OCI-LY1 (cell line): ENCODE measurements at regions not wholly inside any gene's neighbourhood (a gene's known extent, or its start where the extent isn't known, plus 50 kb on each side); places are given as distances from the start of the nearest gene placed in this dataset.

ENCODE experiments used
- H2AFZ ChIP-seq: fragments of 200-600 bp; sonication (generic), shearing (Covaris generic); 2 replicates; pipeline ENCODE4 v1.6.0; 2014; ENCODE audit warnings: antibody characterized with exemption, mild to moderate bottlenecking, low read length
- H3F3A ChIP-seq: fragments of 200-600 bp; sonication (generic), shearing (Covaris generic); 2 replicates; pipeline ENCODE4 v1.6.0; 2014; ENCODE audit warnings: mild to moderate bottlenecking, antibody characterized with exemption, low read length, moderate library complexity; ENCODE audit not compliant: insufficient read depth
- H3K27ac ChIP-seq: fragments of 200-600 bp; sonication (generic); 2 replicates; pipeline ENCODE4 v1.5.1; 2014; ENCODE audit warnings: low read length, mixed run types, mild to moderate bottlenecking, low read depth; ENCODE audit not compliant: poor library complexity, severe bottlenecking
- H3K27me3 ChIP-seq: fragments of 200-600 bp; sonication (generic); 2 replicates; pipeline ENCODE4 v1.6.0; 2014; ENCODE audit warnings: antibody characterized with exemption, mild to moderate bottlenecking, low read length, moderate library complexity; ENCODE audit not compliant: insufficient read depth
- H3K36me3 ChIP-seq: fragments of 200-600 bp; sonication (generic); 2 replicates; pipeline ENCODE4 v1.6.1; 2014; ENCODE audit warnings: mild to moderate bottlenecking, antibody characterized with exemption, low read length, moderate library complexity, mixed read lengths; ENCODE audit not compliant: insufficient read depth
- H3K4me1 ChIP-seq: fragments of 200-600 bp; sonication (generic); 2 replicates; pipeline ENCODE4 v1.5.1; 2014; ENCODE audit warnings: mild to moderate bottlenecking, low read length, moderate library complexity; ENCODE audit not compliant: insufficient read depth, severe bottlenecking
- H3K4me2 ChIP-seq: fragments of 200-600 bp; sonication (generic), shearing (Covaris generic); 2 replicates; pipeline ENCODE4 v1.6.1; 2014; ENCODE audit warnings: low read length
- H3K4me3 ChIP-seq: fragments of 200-600 bp; sonication (generic); 2 replicates; pipeline ENCODE4 v1.5.1; 2014; ENCODE audit warnings: low read length, low read depth, mild to moderate bottlenecking, mixed read lengths; ENCODE audit not compliant: poor library complexity, severe bottlenecking
- H3K79me2 ChIP-seq: fragments of 200-600 bp; shearing (Covaris generic); 2 replicates; pipeline ENCODE4 v1.6.1; 2016; ENCODE audit warnings: mixed run types, low read length, mixed read lengths; ENCODE audit not compliant: insufficient read depth
- H3K9ac ChIP-seq: fragments of 200-600 bp; sonication (generic), shearing (Covaris generic); 2 replicates; pipeline ENCODE4 v1.6.1; 2014; ENCODE audit warnings: mild to moderate bottlenecking, low read length, mixed read lengths
- H3K9me2 ChIP-seq: fragments of 200-600 bp; sonication (generic), shearing (Covaris generic); 2 replicates; pipeline ENCODE4 v1.6.1; 2014; ENCODE audit warnings: low read depth, mild to moderate bottlenecking, low read length, mixed read lengths
- H3K9me3 ChIP-seq: fragments of 200-600 bp; shearing (Covaris generic); 2 replicates; pipeline ENCODE4 v1.6.1; 2014; ENCODE audit warnings: low read length, mixed read lengths
- H4K20me1 ChIP-seq: fragments of 200-600 bp; sonication (generic), shearing (Covaris generic); 2 replicates; pipeline ENCODE4 v1.6.0; 2016; ENCODE audit warnings: mild to moderate bottlenecking, low read length; ENCODE audit not compliant: insufficient read depth
- CTCF ChIP-seq: fragments of 200-600 bp; sonication (generic), shearing (Covaris generic); IDR thresholded peaks from 2 replicates; pipeline ENCODE4 v1.5.1; 2017; ENCODE audit warnings: mild to moderate bottlenecking, antibody characterized with exemption, low read length, moderate library complexity, mixed read lengths
- EZH2 ChIP-seq: fragments of 200-600 bp; sonication (generic), shearing (Covaris generic); IDR thresholded peaks from 2 replicates; pipeline ENCODE4 v1.8.0; 2017; ENCODE audit warnings: borderline replicate concordance, mixed run types, mild to moderate bottlenecking, antibody characterized with exemption, low read length, moderate library complexity, mixed read lengths

- Histone ChIP-seq H3K9me2 (no peaks in the 10 kb centered on the region), H3K27me3 (no peaks in the 10 kb centered on the region), H3K36me3 (no peaks in the 10 kb centered on the region), H2AFZ (no peak overlapping the region), H3K27ac (peak overlapping the region; percentile 88), H3K9me3 (no peaks in the 10 kb centered on the region), H4K20me1 (no peaks in the 10 kb centered on the region), H3K9ac (no peak overlapping the region), H3K4me3 (no peak overlapping the region), H3F3A (peaks cover 18% of the 10 kb centered on the region; the same call in 1 of the 2 replicates), H3K4me2 (no peak overlapping the region), H3K79me2 (no peaks in the 10 kb centered on the region), H3K4me1 (peaks cover 65% of the 10 kb centered on the region)
- TF ChIP-seq EZH2: no peak
- TF ChIP-seq CTCF: no peak
These were observed 224.4 kb downstream of the BCAS1 start for GRCh38 chr20:53845980-53846379.

- Histone ChIP-seq H3K27ac (peak overlapping the region; percentile 88), H3K9me3 (no peaks in the 10 kb centered on the region), H3K79me2 (no peaks in the 10 kb centered on the region), H3K4me3 (no peak overlapping the region), H3K4me2 (no peak overlapping the region), H3K27me3 (no peaks in the 10 kb centered on the region), H3K4me1 (peaks cover 75% of the 10 kb centered on the region), H3K9ac (no peak overlapping the region), H3K36me3 (no peaks in the 10 kb centered on the region), H3K9me2 (no peaks in the 10 kb centered on the region), H4K20me1 (no peaks in the 10 kb centered on the region), H2AFZ (no peak overlapping the region), H3F3A (peaks cover 24% of the 10 kb centered on the region; the same call in 1 of the 2 replicates)
- TF ChIP-seq CTCF (no peak), EZH2 (no peak)
These were observed 226.1 kb downstream of the BCAS1 start for GRCh38 chr20:53844259-53844658.

GRCh38 chr20:53843645-53844044 lies 226.7 kb downstream of the BCAS1 start:
- H3K36me3 ChIP-seq: no peaks in the 10 kb centered on the region
- peaks cover 24% of the 10 kb centered on the region; the same call in 1 of the 2 replicates for H3F3A ChIP-seq
- no peaks in the 10 kb centered on the region for H3K9me3 ChIP-seq
- no peak overlapping the region for H3K4me2 ChIP-seq
- H3K27ac ChIP-seq: peak overlapping the region; percentile 88
- H3K9ac ChIP-seq: no peak overlapping the region
- H3K4me3 ChIP-seq: no peak overlapping the region
- no peaks in the 10 kb centered on the region for H3K27me3 ChIP-seq
- no peaks in the 10 kb centered on the region for H4K20me1 ChIP-seq
- H3K9me2 ChIP-seq: no peaks in the 10 kb centered on the region
- H3K4me1 ChIP-seq: peaks cover 80% of the 10 kb centered on the region
- no peaks in the 10 kb centered on the region for H3K79me2 ChIP-seq
- TF ChIP-seq CTCF: no peak
- TF ChIP-seq EZH2: no peak
- no peak overlapping the region for H2AFZ ChIP-seq
